ENCODE measurements at regions not wholly inside any gene's neighbourhood (a gene's known extent, or its start where the extent isn't known, plus 50 kb on each side); places are given as distances from the start of the nearest gene placed in this dataset.

DNA sequence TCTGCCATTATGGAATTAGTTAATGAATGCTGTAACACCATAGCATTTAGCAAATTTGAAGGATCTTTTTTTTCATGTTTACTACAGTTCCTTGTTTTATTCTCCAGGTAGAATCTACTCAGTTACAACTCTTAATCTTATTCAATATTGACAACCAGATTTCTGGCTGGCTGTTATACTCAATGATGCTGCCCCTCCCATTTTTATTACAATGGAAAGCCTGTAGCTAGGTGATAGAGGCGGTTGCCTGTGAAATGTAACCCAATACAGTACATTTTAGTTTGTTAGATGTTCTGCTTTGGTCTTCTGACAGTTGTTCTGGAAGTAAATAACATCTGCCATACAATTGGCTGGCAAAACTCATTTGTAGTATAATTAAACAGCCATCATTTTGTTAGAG lies 294.2 kb downstream of the DMRTA1 start:
- Histone ChIP-seq H3K27me3 (no peaks in the 10 kb centered on the region), H3K4me3 (no peak overlapping the region), H3K27ac (no peak overlapping the region), H3K36me3 (no peaks in the 10 kb centered on the region), H3K4me1 (no peaks in the 10 kb centered on the region), H3K9me3 (no peaks in the 10 kb centered on the region)
- intact Hi-C loops (cut with DNase I): no loop called here
- DNase-seq: no peak
- TF ChIP-seq POLR2A (IDR thresholded peaks at IDR 0.05) (no peak), CTCF (IDR thresholded peaks at IDR 0.05) (no peak)
- WGBS, 2 donors: 27 to 54% methylated on average over 1 of the region's 1 CpG

GRCh38 chr9:22742401-22742800 lies 295.8 kb downstream of the DMRTA1 start:
- H3K27ac ChIP-seq: no peak overlapping the region
- no peaks in the 10 kb centered on the region for H3K9me3 ChIP-seq
- no peaks in the 10 kb centered on the region for H3K36me3 ChIP-seq
- no peaks in the 10 kb centered on the region for H3K4me1 ChIP-seq
- TF ChIP-seq CTCF (IDR thresholded peaks at IDR 0.05) (no peak), POLR2A (IDR thresholded peaks at IDR 0.05) (no peak)
- intact Hi-C loops (cut with DNase I): no loop called here
- no peaks in the 10 kb centered on the region for H3K27me3 ChIP-seq
- H3K4me3 ChIP-seq: no peak overlapping the region
- no peak for DNase-seq

DNA sequence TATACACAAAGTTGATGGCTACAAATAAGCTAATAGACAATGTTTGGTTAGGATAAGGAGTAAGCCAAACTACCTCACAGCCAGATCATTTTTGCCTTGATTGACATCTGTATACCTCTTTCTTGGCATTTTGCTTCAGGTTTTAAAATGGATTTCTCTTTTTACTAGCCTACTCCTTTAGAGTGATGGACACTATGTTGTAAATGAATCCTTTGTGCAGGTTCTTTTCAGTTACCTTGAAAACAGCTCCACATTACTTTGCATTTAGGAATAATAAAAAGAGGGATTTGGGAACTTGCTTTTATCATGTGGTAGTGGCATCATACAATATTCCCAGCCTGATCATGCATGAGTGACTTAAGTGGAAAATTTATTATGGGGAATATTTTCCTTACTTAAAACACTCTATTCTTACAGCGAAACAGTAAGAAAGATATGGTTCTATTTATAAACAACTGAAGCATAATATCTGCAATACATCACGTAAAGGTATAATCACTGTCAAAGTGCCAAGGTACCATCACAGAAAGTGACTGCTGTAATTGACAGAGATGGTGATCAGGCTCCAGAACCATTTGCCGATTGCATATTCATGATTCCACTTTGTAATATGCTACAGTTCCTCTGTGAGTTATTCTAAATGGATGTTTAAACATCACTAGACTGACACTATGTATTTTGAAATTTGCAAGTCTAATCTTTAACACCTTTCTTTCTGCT lies 327.0 kb downstream of the DMRTA1 start:
- WGBS, 2 donors: 81 to 87% methylated on average over 3 of the region's 3 CpGs
- no peak overlapping the region for H3K4me3 ChIP-seq
- no peak for DNase-seq
- H3K27me3 ChIP-seq: no peaks in the 10 kb centered on the region
- no peak overlapping the region for H3K27ac ChIP-seq
- TF ChIP-seq POLR2A (IDR thresholded peaks at IDR 0.05) (no peak), CTCF (IDR thresholded peaks at IDR 0.05) (no peak)
- H3K4me1 ChIP-seq: no peaks in the 10 kb centered on the region
- intact Hi-C loops (cut with DNase I): no loop called here
- H3K9me3 ChIP-seq: no peaks in the 10 kb centered on the region
- no peaks in the 10 kb centered on the region for H3K36me3 ChIP-seq

DNA sequence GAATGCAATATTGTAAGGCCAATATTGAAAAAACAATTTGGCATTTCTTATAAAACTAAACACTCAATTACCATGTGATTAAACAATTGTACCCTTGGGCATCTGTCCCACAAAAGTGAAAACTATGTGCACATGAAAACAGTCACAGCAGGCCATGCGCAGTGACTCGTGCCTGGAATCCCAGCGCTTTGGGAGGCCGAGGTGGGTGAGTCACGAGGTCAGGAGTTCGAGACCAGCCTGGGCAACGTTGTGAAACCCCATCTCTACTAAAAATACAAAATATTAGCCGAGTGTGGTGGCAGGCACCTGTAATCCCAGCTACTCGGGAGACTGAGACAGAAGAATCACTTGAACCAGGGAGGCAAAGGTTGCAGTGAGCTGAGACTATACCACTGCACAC lies 343.7 kb downstream of the DMRTA1 start:
- H3K4me3 ChIP-seq: no peak overlapping the region
- no peak overlapping the region for H3K27ac ChIP-seq
- no peaks in the 10 kb centered on the region for H3K9me3 ChIP-seq
- TF ChIP-seq CTCF (IDR thresholded peaks at IDR 0.05): no peak
- TF ChIP-seq POLR2A (IDR thresholded peaks at IDR 0.05): no peak
- intact Hi-C loops (cut with DNase I): no loop called here
- no peaks in the 10 kb centered on the region for H3K27me3 ChIP-seq
- no peak for DNase-seq
- 66 to 74% methylated on average over 9 of the region's 9 CpGs for WGBS, 2 donors
- no peaks in the 10 kb centered on the region for H3K4me1 ChIP-seq
- no peaks in the 10 kb centered on the region for H3K36me3 ChIP-seq

- intact Hi-C loops (cut with DNase I): no loop called here
- Histone ChIP-seq H3K36me3 (no peaks in the 10 kb centered on the region), H3K27me3 (no peaks in the 10 kb centered on the region), H3K4me3 (no peak overlapping the region), H3K27ac (no peak overlapping the region), H3K9me3 (peaks cover 0 to 4% (median 0%) of the 10 kb centered on the region in 3 donors), H3K4me1 (no peaks in the 10 kb centered on the region)
- no peak for TF ChIP-seq CTCF (IDR thresholded peaks at IDR 0.05)
- no peak for DNase-seq
- 38 to 62% methylated on average over 1 of the region's 1 CpG for WGBS, 2 donors
Observed at GRCh38 chr9:22808876-22809275, 362.3 kb downstream of the DMRTA1 start.
